ENCODE measurements at regions not wholly inside any gene's neighbourhood (a gene's known extent, or its start where the extent isn't known, plus 50 kb on each side); places are given as distances from the start of the nearest gene placed in this dataset.
A peak's percentile ranks its signal among the peaks of the same experiment; 100 is the strongest.
"Not testable (repeated sequence)": the region's sequence is repeated elsewhere in the genome, so short reads cannot be mapped to it uniquely, and the experiment has no call there.

DNA sequence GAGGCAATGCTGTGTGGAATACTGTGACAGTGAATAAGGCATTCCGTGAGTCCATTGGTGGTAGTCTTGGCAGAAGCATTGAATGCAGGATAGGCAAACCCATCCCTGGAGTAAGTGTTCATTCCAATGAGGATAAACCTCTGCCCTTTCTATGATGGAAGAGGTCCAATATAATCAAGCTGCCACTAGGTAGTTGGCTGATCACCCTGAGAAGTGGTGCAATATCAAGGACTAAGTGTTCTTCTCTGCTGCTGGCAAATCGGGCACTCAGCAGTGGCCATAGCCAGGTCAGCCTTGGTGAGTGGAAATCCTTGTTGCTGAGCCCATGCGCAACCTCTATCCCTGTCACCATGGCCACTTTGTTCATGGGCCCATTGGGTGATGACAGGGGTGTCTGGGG lies 70.1 kb downstream of the FBXO4 start:
- Histone ChIP-seq H3K4me3 (ENCODE audit: insufficient read depth, low read depth, low read length) (no peak overlapping the region), H3K27me3 (ENCODE audit: control insufficient read depth, insufficient read depth, low read length) (no peaks in the 10 kb centered on the region), H3K36me3 (replicated peaks; ENCODE audit: control insufficient read depth, insufficient read depth, low read length) (no peaks in the 10 kb centered on the region)
- no peak for DNase-seq

DNA sequence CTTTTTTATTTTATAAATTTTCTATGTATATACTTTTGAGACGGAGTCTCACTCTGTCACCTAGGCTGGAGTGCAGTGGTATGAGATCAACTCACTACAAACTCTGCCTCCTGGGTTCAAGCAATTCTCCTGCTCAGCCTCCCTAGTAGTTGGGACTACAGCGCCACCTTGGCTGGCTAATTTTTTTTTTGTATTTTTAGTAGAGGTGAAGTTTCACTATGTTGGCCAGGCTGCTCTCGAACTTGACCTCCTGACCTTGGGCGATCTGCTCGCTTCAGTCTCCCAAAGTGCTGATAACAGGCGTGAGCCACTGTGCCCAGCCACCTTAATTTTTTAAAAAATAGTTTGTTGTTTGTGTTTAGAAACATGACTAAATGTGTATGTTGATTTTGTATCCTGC lies 76.6 kb downstream of the FBXO4 start:
- no peak for DNase-seq

GRCh38 chr5:42003852-42004251 lies 78.8 kb downstream of the FBXO4 start:
- not testable (repeated sequence) for DNase-seq; H3K27me3 ChIP-seq (ENCODE audit: control insufficient read depth, insufficient read depth, low read length); H3K4me3 ChIP-seq (ENCODE audit: insufficient read depth, low read depth, low read length); H3K36me3 ChIP-seq (replicated peaks; ENCODE audit: control insufficient read depth, insufficient read depth, low read length)

More for the DNA sequence above, 76.6 kb downstream of the FBXO4 start:
- no peak overlapping the region for H3K4me3 ChIP-seq (ENCODE audit: insufficient read depth, low read depth, low read length)
- H3K36me3 ChIP-seq (replicated peaks; ENCODE audit: control insufficient read depth, insufficient read depth, low read length), result no peaks in the 10 kb centered on the region
- H3K27me3 ChIP-seq (ENCODE audit: control insufficient read depth, insufficient read depth, low read length), result no peaks in the 10 kb centered on the region

DNA sequence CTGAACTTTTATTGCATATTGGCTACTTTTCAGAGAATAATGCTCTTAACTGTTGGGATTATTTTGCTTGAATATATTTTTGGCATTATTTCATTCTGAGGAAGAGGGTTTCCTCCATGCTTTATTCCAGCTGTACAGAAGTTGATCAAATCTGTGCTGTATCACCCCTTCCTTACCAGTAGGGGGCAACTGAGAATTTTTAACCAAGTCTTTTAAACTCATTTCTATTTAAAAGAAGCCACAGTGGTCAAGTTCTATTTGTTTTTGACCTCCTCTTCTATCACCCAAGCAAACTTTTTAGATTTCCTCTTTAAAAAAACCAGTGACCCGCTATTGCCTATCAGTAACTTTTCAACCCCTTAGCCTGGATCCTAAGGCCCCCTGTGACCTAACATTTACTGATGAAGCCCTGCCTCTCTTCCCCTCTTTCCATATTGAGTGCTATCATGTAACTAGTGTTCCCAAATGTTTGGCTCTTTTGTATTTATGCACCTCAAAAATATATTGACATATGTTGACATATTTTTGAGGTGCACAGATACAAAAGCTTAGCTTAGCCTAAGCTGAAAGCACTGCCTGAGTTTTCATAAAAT lies 80.6 kb downstream of the FBXO4 start:
- H3K4me3 ChIP-seq (ENCODE audit: insufficient read depth, low read depth, low read length), result no peak overlapping the region
- peak; percentile 2 for DNase-seq
- no peaks in the 10 kb centered on the region for H3K27me3 ChIP-seq (ENCODE audit: control insufficient read depth, insufficient read depth, low read length)
- H3K36me3 ChIP-seq (replicated peaks; ENCODE audit: control insufficient read depth, insufficient read depth, low read length), result no peaks in the 10 kb centered on the region

DNA sequence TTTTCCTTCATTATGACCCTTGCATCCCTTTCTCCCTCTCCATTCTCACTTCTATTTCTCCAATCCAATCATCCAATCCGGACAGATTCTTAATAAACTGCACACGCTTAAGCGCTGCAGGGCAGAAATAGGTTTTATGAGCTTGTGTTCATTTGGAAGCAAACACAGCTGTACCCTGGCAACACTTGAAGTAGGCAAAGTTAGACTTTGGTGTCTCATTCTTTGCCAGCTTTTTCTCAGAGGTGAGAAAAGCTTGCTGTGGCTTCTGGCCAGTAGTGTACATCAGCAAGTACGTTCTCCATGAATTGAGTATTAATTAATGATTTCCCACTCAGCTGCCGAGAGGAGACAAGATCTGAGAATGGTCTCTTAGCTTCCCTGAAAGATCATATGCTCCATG lies 88.5 kb downstream of the FBXO4 start:
- H3K27me3 ChIP-seq (ENCODE audit: control insufficient read depth, insufficient read depth, low read length), result no peaks in the 10 kb centered on the region
- no peaks in the 10 kb centered on the region for H3K36me3 ChIP-seq (replicated peaks; ENCODE audit: control insufficient read depth, insufficient read depth, low read length)
- no peak for DNase-seq
- no peak overlapping the region for H3K4me3 ChIP-seq (ENCODE audit: insufficient read depth, low read depth, low read length)

- Histone ChIP-seq H3K36me3 (replicated peaks; ENCODE audit: control insufficient read depth, insufficient read depth, low read length) (no peaks in the 10 kb centered on the region), H3K27me3 (ENCODE audit: control insufficient read depth, insufficient read depth, low read length) (no peaks in the 10 kb centered on the region)
These were observed 90.2 kb downstream of the FBXO4 start for GRCh38 chr5:42015254-42015653.

DNA sequence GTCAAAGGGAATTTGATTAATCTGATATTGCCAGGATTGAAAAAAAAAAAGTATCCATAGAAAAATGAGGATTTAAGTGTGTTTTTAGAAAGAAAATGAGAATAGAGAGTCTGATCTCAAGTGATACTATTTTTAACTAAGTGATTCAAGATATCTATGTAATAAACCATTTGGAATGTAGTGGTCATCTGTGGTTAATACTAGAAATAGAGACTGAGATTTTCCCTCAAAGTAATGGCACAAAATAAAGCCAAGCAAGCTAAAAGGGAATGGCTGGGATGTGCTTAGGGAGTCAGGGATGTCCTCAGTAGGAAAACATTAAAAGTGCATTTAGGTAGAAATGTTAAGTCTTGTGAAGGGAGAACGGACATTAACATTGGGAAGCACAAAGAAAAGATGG lies 90.6 kb downstream of the FBXO4 start:
- H3K4me3 ChIP-seq (ENCODE audit: insufficient read depth, low read depth, low read length), result no peak overlapping the region
- no peak for DNase-seq

More at GRCh38 chr5:42015254-42015653, 90.2 kb downstream of the FBXO4 start:
- H3K4me3 ChIP-seq (ENCODE audit: insufficient read depth, low read depth, low read length), result no peak overlapping the region
- no peak for DNase-seq

DNA sequence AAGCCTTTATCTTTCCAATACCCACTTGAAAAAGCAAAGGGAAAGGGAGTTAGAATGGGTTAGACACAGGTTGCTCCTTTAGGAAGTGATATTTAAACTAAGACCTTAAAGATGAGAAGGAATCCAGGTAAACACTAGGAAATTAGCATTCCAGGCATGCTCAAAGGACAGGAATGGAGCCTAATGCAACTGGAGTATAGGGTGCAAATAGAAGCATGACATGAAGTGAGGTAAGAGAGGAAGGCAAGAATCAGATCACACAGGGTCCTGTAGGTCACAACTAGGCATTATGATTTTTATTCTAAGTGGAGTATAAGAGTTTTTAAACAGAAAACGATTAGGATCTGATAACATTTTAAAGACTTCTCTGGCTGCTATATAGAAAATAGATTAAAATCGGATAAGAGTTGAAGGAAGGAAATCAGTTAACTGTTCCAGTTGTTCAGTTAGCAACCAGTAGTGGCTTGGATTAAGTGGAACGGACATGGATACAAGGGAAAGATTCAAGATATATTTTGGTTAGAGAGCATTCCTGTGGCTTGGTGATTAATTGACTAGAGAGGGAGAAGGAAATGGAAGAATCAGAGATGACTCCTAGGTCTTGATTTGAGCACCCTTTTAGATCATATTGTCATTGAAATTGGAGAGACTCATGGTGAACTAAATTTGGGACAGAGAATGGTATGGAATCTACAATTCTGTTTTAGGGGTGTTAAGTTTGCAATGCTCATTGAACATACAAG lies 95.9 kb downstream of the FBXO4 start:
- no peak overlapping the region for H3K4me3 ChIP-seq (ENCODE audit: insufficient read depth, low read depth, low read length)
- H3K36me3 ChIP-seq (replicated peaks; ENCODE audit: control insufficient read depth, insufficient read depth, low read length), result no peaks in the 10 kb centered on the region
- no peak for DNase-seq
- H3K27me3 ChIP-seq (ENCODE audit: control insufficient read depth, insufficient read depth, low read length), result no peaks in the 10 kb centered on the region

More for the DNA sequence above, 90.6 kb downstream of the FBXO4 start:
- Histone ChIP-seq H3K36me3 (replicated peaks; ENCODE audit: control insufficient read depth, insufficient read depth, low read length) (no peaks in the 10 kb centered on the region), H3K27me3 (ENCODE audit: control insufficient read depth, insufficient read depth, low read length) (no peaks in the 10 kb centered on the region)

DNA sequence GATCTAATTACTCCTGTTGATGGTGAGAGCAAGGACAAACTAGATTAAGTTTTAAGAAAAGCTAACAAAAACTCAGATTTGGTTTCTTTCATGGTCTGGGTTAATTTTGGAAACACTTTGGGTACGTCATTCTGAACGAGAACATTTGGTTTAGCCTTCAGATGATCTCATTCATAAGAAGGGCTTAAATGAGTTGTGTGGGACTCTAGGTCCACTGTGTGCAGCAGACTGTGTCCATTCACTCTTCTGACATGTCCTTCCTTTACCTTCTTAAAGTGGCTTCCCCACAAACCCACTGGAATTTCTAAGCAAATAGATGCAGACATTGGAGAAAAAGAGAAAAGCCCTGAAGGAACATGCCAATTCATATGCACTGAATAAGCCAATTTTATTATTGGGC lies 96.8 kb downstream of the FBXO4 start:
- Histone ChIP-seq H3K4me3 (ENCODE audit: insufficient read depth, low read depth, low read length) (no peak overlapping the region), H3K27me3 (ENCODE audit: control insufficient read depth, insufficient read depth, low read length) (no peaks in the 10 kb centered on the region), H3K36me3 (replicated peaks; ENCODE audit: control insufficient read depth, insufficient read depth, low read length) (no peaks in the 10 kb centered on the region)
- no peak for DNase-seq

DNA sequence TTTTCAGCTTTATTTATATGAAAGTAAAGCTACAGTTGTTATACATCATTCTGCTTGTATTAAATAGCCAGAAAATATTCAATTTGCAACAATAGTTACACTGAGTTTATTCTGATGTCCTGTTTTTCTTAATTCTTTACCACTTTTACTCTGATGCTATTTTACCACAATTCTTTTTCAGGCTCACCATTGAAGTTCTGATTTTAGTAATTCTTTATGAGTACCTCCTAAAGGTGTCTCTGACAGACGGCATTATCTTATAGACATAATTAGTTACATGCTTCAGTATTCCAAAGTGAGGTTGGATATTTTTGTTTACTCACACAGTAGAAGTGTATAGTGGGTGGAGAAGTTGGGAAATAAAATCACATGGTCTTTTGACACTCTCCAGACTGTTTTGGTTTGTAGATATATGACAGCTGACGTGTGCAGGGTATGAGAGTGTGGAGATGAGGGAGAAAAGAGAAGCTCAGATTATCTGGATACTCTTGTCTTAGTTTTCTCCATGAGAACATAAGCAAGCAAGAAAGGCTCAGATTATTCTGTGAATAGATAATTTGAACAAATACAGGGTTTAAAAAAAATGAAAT lies 97.4 kb downstream of the FBXO4 start:
- Histone ChIP-seq H3K4me3 (ENCODE audit: insufficient read depth, low read depth, low read length) (no peak overlapping the region), H3K36me3 (replicated peaks; ENCODE audit: control insufficient read depth, insufficient read depth, low read length) (no peaks in the 10 kb centered on the region), H3K27me3 (ENCODE audit: control insufficient read depth, insufficient read depth, low read length) (no peaks in the 10 kb centered on the region)
- DNase-seq, result no peak

GRCh38 chr5:42026446-42026845 lies 101.4 kb downstream of the FBXO4 start:
- DNase-seq, result no peak
- Histone ChIP-seq H3K36me3 (replicated peaks; ENCODE audit: control insufficient read depth, insufficient read depth, low read length) (no peaks in the 10 kb centered on the region), H3K4me3 (ENCODE audit: insufficient read depth, low read depth, low read length) (no peak overlapping the region), H3K27me3 (ENCODE audit: control insufficient read depth, insufficient read depth, low read length) (no peaks in the 10 kb centered on the region)

DNA sequence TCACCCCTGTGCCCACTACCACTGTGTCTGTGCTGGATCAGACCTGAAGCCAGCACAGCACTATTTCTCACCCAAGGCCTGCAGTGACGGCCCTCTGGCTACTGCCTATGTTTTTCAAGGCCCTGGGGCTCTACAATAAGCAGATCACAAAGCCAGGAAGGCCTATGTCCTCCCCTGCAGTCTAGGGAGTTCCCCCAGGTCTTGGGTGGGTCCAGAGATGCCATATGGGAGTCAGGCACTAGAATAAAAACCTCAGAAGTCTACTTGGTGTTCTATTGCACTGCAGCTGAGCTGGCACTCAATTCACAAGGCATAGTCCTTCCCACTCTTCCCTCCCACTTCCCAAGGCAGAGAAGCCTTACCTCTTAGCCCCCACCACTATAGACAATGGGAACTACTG lies 107.1 kb downstream of the FBXO4 start:
- no peaks in the 10 kb centered on the region for H3K27me3 ChIP-seq (ENCODE audit: control insufficient read depth, insufficient read depth, low read length)
- no peak for DNase-seq

DNA sequence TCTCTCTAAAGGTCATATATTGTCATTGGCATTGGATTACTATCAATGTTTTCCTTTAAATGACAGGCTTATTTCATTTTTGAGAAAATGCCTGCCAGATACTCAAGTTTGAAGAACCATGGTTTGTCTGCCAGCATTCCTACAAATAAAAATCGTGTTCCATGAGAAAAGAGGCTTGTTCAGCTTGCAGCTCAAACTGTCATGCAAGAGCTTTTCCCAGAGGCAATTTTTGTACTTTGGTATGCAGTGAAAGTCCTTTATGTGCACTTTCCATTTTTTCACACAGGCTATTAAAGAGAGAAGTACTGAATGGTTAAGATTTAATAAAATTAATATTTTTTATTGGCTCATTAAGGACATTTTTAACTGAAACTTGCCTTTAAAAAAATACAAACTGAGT lies 110.4 kb downstream of the FBXO4 start:
- H3K36me3 ChIP-seq (replicated peaks; ENCODE audit: control insufficient read depth, insufficient read depth, low read length), result no peaks in the 10 kb centered on the region
- DNase-seq, result no peak
- no peak overlapping the region for H3K4me3 ChIP-seq (ENCODE audit: insufficient read depth, low read depth, low read length)
- H3K27me3 ChIP-seq (ENCODE audit: control insufficient read depth, insufficient read depth, low read length), result no peaks in the 10 kb centered on the region

More for the DNA sequence above, 107.1 kb downstream of the FBXO4 start:
- H3K36me3 ChIP-seq (replicated peaks; ENCODE audit: control insufficient read depth, insufficient read depth, low read length), result no peaks in the 10 kb centered on the region
- H3K4me3 ChIP-seq (ENCODE audit: insufficient read depth, low read depth, low read length), result no peak overlapping the region

DNA sequence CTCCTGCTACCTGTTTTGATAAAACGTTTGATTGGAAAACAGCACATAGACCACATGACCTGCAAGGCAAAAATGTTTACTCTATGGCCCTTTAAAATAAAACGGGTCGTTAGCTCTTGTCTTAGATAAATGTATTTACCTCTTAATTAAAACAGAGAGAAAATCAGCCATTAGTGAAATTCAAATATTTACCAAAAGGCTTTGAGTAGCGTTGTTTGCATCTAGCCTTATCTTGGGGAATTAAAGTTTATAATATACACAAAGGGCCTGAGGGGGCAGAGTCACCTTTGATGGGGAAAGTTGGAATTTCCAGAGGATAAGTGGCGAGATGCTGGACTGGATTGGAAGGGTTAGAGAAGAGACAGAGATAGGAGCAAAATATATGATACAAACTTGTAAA lies 111.3 kb downstream of the FBXO4 start:
- DNase-seq, result no peak
- Histone ChIP-seq H3K4me3 (ENCODE audit: insufficient read depth, low read depth, low read length) (no peak overlapping the region), H3K27me3 (ENCODE audit: control insufficient read depth, insufficient read depth, low read length) (no peaks in the 10 kb centered on the region), H3K36me3 (replicated peaks; ENCODE audit: control insufficient read depth, insufficient read depth, low read length) (no peaks in the 10 kb centered on the region)

GRCh38 chr5:42037379-42037932 lies 112.4 kb downstream of the FBXO4 start:
- H3K4me3 ChIP-seq (ENCODE audit: insufficient read depth, low read depth, low read length), result no peak overlapping the region
- H3K27me3 ChIP-seq (ENCODE audit: control insufficient read depth, insufficient read depth, low read length), result no peaks in the 10 kb centered on the region
- no peak for DNase-seq
- H3K36me3 ChIP-seq (replicated peaks; ENCODE audit: control insufficient read depth, insufficient read depth, low read length), result no peaks in the 10 kb centered on the region
